ENCODE measurements at regions not wholly inside any gene's neighbourhood (a gene's known extent, or its start where the extent isn't known, plus 50 kb on each side); places are given as distances from the start of the nearest gene placed in this dataset.
"Not testable (repeated sequence)": the region's sequence is repeated elsewhere in the genome, so short reads cannot be mapped to it uniquely, and the experiment has no call there.

DNA sequence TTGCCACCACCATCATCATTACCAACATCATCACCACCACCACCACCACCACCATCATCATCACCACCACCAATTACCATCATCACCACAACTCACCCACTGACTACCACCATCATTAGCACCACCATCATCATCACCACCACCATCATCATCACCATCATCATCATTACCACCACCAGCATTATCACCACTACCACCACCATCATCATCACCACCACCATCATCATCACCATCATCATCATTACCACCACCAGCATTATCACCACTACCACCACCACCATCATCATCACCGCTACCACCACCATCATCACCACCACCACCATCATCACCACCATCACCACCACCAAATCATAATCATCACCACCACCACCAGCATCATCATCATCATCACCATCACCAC, 338.7 kb downstream of the VRK1 start:
- DNase-seq (ENCODE audit: low spot score); ATAC-seq; H3K27ac Mint-ChIP-seq; CTCF ChIA-PET; H3K36me3 Mint-ChIP-seq; H3K4me3 Mint-ChIP-seq; H3K4me1 Mint-ChIP-seq; POLR2A ChIA-PET; H3K27me3 Mint-ChIP-seq (ENCODE audit: low read depth): not testable (repeated sequence)
- H3K9me3 Mint-ChIP-seq = peaks cover 25% of the 10 kb centered on the region

DNA sequence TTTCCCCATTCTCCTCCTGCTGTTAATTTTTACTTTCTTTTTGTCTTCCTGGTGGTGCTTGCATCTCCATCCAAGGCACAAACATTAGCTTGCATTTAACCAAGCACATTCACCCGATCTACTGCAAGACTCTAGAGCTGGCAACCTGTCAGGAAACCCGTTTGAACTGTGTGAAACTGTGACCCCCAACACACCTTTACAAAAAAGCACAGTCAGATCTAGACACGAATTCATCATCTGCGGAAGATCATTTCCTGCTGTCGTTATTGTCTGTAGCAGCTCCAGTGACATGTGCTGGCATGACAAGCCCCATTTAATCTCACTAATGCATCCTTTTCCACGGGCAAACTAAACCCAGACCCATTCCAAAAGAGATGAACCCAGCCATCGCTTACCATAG, 340.5 kb downstream of the VRK1 start:
- H3K4me1 Mint-ChIP-seq = peaks cover 7% of the 10 kb centered on the region
- no peak for DNase-seq (ENCODE audit: low spot score)
- H3K9me3 Mint-ChIP-seq = peaks cover 25% of the 10 kb centered on the region
- no peak overlapping the region for H3K4me3 Mint-ChIP-seq
- no peak overlapping the region for H3K27ac Mint-ChIP-seq
- TF ChIP-seq HMGA2 (CRISPR knock-in tag; IDR thresholded peaks at IDR 0.05) (no peak), USF1 (CRISPR knock-in tag; IDR thresholded peaks at IDR 0.05) (no peak), HMGXB4 (CRISPR knock-in tag; IDR thresholded peaks at IDR 0.05) (no peak), ELF4 (CRISPR knock-in tag; IDR thresholded peaks at IDR 0.05; ENCODE audit: low read depth) (no peak), ZBTB21 (CRISPR knock-in tag; IDR thresholded peaks at IDR 0.05; ENCODE audit: borderline replicate concordance) (no peak), ZMAT4 (CRISPR knock-in tag; IDR thresholded peaks at IDR 0.05) (no peak), OVOL2 (CRISPR knock-in tag; IDR thresholded peaks at IDR 0.05; ENCODE audit: borderline replicate concordance) (no peak), E2F1 (CRISPR knock-in tag; IDR thresholded peaks at IDR 0.05) (no peak), ARID4B (CRISPR knock-in tag; IDR thresholded peaks at IDR 0.05; ENCODE audit: borderline replicate concordance) (no peak), KAT7 (CRISPR knock-in tag; IDR thresholded peaks at IDR 0.05; ENCODE audit: borderline replicate concordance) (no peak), GRHL2 (CRISPR knock-in tag; IDR thresholded peaks at IDR 0.05; ENCODE audit: insufficient replicate concordance, severe bottlenecking) (no peak), SMAD3 (CRISPR knock-in tag; IDR thresholded peaks at IDR 0.05; ENCODE audit: borderline replicate concordance) (no peak), RELA (CRISPR knock-in tag; IDR thresholded peaks at IDR 0.05; ENCODE audit: borderline replicate concordance) (no peak)
- TF ChIP-seq, protein P1, sequence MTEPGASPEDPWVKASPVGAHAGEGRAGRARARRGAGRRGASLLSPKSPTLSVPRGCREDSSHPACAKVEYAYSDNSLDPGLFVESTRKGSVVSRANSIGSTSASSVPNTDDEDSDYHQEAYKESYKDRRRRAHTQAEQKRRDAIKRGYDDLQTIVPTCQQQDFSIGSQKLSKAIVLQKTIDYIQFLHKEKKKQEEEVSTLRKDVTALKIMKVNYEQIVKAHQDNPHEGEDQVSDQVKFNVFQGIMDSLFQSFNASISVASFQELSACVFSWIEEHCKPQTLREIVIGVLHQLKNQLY (CRISPR knock-in tag; IDR thresholded peaks at IDR 0.05) = no peak
- H3K36me3 Mint-ChIP-seq = no peaks in the 10 kb centered on the region; the same call in 1 of the 2 replicates
- CTCF ChIA-PET = interaction anchor here (0.9 kb wide), 1 partner anchor 248 kb away, joined by 3 read pairs; no protein-coding TSS in a partner anchor
- no peak for ATAC-seq
- POLR2A ChIA-PET = no interaction called here
- H3K27me3 Mint-ChIP-seq (ENCODE audit: low read depth) = no peaks in the 10 kb centered on the region

Data from WTC11 (cell line).